ENCODE measurements at regions not wholly inside any gene's neighbourhood (a gene's known extent, or its start where the extent isn't known, plus 50 kb on each side); places are given as distances from the start of the nearest gene placed in this dataset.

DNA sequence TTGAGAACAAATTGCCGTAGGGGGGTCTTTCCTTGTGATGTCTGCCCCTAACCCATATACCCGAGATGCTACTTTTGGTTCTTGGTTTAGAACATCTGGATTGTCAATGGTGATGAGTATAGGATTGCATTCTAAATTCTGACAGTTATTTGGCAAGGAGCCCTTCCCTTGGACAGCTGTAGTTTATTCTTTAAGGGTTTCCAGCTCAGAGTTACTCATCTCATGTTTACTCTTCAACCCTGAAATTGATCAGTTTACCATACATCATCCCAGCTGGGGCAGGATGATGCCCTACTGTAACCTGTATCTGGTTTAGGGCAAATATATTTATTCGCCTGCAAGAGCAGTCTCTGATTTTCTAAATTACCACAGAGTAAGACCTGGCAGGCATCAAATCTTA is 85.7 kb upstream of the XCR1 start:
- no peak for DNase-seq

DNA sequence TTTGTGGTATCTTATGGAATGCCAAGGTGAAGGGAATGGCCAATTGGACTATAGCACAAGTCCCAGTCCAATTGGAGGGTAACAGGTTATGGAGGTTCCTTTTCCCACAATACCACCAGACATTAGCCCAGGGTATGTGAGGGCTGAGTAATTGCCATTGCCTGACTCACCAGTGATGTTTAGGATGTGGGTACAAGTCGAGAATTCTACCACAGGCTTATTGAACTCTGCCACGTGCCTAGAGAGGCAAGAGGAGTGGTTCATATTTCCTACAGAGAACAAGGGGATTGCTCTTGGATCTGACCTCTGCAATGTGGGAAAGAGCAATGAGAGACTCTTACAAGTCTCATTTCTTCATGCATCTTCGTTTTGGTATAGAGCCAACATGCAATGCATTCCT is 85.0 kb upstream of the XCR1 start:
- no peak for DNase-seq

DNA sequence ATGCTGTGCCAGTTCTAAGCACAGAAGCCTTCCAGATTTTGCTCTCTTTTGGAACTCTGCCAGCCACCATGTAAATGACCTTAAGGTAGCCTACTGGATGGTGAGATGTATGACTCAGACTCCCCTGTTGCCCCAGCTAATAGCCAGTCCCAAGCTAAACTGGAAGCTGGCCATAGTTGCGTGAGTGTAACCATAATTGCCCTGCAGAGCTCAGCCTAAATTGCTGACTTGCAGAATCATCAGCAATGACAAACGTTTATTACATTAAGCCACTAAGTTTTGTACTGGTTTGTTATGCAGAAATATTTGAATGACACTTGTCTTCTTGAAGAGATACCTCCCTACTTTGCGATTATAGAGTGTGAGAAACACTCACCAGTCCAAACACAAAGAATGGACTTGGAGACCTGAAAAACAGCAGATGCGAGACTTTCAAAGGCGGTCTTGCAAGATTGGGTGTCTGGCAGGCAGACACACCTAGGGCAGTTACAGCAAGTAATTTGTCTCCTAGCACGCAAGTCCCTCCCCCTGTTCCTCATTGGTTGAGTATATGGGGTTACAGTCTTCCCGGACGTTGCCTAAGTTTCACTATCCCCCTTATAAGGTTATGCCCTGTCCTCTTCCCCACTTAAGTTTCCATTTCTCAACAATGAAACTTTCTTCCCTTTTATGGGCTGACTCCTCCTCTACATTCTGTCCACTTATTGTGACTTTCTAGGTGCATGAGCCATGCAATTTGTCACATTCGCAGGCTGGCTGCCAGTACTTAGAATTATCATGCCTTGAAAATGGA is 83.6 kb upstream of the XCR1 start:
- no peak for DNase-seq

DNA sequence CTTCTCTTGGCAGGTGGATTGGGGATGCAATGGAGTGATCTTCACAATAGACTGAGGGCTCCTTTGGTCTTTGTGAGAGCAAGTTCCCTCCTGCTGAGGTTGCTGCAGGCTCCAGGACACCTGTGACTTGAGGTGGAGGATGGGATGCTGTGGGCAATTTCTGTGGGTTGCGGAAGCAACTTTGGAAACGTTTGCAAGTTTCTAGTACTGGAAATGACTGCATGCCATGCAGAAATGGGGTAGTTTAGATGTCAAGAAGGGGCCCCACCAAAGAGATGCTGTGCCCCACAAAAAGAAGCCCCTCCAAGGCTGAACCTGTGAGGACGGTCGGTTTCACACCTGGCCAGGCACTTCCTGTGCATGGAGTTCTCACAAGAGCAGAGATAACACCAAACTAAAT is 80.4 kb upstream of the XCR1 start:
- DNase-seq, result no peak

DNA sequence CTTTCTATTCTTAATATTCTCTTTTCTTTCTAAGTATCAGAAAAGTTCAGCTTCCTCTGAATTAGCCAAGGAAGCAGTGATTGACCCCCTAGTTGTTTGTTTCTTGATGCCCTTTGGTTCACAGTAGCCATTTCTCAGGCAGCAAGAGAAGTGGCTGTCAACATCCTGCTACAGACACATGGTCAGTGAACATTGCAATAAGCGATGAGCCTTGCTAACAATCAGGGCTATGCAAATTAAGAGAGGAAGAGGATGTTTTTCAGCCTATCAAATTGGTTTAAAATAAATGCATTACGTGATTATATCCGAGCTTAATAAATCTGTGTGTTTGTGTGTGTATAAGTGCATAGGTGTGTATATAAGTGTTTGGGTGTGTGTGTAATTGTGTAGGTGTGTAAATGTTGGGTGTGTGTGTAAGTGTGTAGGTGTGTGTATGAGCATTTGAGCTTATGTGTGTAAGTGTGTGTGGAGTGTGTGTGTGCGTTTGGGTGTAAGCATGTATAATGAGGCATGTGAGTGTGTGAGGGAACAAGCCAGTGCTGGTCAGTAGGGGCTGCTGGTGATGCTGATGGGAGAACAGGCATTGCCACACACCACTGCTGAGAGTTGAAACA is 78.1 kb upstream of the XCR1 start:
- DNase-seq, result no peak

DNA sequence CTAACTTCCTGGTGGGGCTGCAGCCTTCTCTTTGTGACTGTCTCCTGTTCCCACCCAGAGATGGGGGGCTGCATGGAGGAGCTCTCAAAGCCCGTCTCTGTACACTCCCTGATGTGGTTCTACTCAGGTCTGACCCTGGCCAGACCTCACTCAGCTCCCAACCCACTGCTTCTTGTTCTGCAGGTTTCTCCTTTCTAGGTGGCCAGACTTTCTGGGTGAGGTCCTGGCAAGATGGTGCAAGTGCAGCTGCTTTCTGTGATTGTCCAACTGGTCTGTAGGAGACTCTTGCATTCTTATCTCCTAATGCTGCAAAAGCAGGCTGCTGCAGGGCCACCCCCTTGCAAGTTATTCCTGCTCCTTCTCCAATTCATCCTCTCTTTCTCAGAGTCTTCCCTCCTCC is 77.4 kb upstream of the XCR1 start:
- DNase-seq, result no peak

DNA sequence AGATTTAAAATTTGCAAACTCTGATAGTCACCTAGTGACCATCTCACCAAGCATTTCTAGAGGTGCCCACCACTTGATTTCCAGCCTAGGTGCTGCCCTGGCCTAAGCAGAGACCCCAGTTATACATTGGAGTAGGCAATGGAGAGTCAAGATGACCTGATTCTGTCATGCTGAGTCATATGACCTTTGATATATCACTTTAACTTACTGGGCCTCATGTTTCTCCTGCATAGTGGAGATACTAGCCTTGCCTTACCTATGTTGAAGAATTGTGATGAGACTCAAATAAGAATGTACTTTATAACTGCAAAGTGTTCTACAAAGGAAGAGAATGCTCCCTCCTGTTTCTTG is 75.5 kb upstream of the XCR1 start:
- DNase-seq, result no peak

DNA sequence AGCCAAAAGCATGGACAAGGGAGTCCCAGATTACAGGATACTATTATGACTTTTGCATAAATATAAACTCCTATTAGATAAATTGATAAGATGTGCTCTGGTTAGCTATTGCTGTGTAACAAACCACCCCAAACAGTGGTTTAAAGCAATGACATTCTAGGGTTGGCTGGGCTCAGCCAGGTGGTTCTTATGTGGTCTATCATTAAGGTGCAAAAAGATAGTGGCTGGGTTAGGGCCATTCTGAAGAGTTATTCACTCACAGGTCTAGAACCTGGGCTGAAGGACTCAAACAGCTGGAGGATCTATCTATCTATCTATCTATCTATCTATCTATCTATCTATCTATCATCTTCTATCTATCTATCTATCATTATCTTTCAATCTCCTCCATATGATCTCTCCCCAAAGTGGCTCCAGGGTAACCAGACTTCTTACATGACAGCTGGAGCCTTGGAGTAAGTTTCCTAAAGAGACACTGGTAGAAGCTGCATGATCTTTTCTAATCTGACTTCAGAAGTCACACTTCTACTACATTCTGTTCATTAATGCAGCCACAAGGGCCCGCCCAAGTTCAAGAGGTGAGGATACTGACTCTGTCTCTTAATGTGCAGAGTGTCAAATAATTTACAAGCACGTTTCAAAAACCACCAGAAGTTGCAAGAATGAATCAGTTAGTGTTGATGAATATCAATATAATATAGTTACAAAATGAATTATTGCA is 74.9 kb upstream of the XCR1 start:
- no peak for DNase-seq

DNA sequence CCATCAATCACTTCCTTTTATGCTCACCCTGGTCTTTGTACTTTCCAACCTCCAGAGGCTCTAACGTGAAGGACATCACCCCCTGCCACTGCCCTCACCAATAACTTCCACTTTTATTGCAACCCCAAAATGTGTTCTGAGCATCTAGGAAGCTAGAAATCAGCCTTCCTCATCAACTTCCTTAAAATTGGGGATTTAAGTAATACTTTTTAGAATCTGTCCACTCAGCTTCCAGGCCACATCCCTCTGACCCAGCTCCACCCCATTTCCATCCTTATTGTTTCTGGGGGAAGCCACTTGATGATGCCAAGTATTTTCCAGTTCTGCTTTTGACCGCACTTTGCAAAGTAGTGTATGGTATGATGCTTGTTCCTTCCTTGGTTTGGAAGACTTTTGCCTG is 73.5 kb upstream of the XCR1 start:
- no peak for DNase-seq

DNA sequence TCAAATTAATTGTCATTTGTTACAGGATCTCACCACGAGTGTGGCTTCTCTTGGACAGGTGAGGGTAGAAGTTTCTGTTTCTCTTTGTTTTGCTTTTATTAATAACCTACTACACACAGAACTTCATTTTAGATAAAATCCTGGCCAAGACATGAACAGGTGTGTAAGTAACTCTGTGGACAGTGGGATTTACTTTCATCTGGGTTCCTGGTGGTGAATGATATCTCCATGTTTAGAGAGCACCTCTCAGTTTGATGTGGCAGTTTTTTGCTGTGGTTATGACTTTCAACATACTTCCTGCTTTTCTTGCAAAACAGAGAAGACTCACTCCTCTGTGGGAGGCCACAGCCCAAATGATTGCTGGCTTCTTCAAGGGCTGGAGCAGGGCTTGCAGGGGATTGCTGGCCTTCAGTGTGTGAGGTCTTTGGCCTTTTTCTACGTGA is 71.1 kb upstream of the XCR1 start:
- no peak for DNase-seq

DNA sequence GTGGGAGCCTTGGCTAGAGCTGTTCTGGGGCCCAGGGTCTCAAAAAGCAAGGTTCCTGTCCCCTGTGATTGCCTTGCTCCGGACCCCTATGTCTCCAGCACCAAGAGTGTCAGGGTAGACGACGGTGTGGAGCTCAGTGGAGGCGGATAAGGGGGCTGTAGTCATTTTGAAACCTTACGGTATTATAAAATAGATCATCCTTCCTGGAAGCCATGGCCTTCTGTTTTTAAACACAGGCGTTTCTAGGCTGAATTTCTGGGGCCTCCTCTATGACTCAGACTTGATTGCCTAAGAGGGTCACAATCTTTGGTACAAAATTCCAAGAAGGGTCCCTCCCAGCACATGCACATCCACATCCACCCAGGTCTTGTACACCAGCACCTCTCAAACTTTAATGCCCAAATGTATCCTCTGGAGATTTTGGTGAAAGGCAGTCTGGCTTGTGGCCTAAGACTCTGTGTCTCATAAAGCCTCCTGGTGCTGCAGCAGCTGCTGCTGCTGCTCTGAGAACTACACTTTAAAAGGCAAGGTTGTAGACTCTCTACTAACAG is 70.5 kb upstream of the XCR1 start:
- DNase-seq, result no peak

DNA sequence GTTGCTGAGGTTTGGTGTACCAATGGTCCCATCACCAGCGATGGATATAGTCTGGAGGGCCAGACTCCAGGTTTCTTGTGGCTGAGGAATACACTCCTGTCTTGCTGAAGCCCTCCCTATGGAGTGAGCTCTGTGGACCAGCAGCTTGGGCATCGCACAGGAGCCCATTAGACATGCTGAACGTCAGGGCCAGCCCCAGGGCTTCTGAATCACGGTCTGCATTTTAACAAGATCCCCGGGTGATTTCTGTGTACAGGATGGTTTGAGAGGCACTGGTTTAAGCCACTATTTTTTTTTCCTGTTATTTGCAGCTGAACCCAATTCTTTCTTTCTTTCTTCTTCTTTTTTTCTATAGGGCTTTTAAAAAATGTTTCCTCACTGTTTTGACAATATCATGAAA is 69.5 kb upstream of the XCR1 start:
- no peak for DNase-seq

DNA sequence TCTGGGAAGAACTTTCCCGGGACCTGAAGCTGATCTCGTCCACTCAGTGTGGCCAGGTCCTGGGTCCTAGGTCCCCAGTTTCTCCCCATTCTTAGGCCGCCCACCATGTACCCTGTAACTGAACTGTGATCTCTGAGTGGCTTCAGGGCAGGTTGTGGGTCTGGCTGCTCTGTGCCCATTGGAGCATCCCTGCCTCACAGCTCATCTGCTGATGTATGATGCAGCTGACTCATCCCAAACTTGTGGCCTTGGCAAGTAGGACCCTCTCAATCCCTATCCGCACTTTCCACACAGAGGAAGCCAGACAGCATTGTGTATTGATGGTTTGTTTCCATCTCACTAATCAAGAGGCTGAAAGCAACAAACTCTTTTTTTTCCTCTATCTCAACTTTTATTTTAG is 69.1 kb upstream of the XCR1 start:
- DNase-seq, result no peak

DNA sequence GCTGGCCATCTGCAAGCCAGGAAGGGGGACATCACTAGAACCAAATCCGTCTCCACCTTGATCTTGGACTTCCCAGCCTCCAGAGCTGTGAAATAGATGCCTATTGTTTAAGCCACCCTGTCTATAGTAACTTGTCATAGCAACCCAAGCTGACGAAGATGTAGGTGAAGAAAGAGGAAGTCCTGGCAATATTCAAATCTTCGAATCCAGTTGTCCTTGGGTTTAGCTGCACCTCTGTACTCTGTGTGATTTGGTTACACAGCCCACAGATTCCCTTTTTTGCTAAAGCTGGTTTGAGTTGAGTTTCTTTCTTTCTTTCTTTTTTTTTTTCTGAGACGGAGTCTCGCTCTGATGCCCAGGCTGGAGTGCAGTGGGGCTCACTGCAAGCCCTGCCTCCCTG is 68.0 kb upstream of the XCR1 start:
- DNase-seq, result no peak

DNA sequence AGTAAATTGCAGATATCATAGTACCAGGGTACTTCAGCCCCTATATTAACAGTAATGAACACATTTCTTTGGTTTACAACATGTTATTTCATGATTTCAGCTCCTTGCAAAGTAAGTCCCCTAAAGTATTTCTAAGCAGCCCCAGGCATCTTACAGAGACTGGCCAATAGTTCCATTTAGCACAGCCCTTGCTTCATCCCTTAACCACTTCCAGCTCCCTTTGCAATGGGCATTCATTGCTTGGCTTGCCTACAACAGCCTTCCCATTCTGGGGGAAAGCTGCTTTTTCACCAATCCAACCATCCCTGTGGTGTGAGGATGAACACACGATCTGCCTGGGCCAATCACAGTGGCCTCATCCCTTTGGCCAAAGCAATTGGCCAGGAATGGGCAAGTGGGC is 67.2 kb upstream of the XCR1 start:
- DNase-seq, result no peak

DNA sequence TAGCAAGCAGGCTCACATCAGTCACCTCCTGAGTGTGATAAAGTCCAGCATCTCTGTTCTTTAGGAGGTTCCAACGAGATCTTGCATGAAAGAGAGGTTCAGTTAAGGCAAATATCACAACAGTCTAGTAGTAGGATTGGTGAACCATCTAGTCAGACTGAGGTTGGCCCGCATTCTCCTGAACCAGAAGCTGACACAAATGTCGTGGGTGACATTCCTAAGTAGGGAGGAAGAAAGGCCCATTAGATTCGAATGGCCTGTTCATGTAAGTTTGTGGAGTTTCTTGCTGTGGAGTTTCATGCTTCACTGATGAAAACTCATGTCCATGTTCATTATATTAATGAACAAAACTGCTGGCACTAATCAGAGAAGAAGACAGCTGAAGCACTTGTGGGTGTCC is 66.7 kb upstream of the XCR1 start:
- no peak for DNase-seq

DNA sequence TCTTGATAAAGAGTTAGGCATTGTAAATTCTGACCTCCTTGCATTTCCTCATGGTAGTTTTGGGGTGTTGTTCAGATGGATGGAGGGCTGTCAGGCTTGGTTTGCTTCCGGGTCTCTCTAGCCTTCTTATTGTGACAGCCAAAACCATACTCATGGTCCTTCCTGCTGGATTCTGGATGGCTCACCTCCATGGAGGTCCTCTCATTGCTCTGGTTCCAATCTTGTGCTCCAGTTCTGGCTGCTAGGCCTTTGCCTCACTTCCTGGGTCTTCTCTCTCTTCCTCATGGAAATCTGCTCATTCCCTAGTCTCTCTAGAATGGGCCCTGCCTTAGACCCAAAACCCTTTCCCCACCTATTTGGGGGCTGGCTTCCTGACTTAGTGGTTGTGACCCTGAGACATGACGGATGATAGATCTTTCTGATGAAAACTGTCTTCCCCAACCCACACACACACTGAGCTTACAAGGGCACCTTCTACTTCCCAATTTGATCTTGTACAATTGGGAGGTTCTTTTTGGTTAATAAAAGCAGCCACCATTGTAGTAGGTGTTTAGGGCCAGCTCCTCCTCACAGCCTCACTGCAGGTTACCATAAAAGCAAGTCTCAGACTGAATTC is 66.2 kb upstream of the XCR1 start:
- DNase-seq, result no peak

DNA sequence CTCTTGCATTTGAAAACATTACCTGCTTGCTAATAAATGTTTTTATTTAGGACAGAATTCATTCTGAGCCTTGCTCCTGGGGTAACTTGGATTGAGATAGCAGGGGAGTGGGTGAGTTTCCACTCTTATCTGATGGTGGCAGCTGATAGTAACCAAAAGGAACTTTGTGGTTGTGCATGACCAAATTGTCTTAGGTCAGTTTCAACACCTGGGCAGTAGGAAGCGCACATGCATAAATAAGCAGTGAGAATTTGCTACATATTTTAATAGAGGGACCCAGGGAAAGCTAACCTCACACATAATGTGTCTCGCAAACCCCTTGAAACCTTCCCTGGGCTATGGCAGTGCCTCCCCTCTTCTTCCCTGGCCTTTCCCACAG is 65.4 kb upstream of the XCR1 start:
- DNase-seq, result no peak

DNA sequence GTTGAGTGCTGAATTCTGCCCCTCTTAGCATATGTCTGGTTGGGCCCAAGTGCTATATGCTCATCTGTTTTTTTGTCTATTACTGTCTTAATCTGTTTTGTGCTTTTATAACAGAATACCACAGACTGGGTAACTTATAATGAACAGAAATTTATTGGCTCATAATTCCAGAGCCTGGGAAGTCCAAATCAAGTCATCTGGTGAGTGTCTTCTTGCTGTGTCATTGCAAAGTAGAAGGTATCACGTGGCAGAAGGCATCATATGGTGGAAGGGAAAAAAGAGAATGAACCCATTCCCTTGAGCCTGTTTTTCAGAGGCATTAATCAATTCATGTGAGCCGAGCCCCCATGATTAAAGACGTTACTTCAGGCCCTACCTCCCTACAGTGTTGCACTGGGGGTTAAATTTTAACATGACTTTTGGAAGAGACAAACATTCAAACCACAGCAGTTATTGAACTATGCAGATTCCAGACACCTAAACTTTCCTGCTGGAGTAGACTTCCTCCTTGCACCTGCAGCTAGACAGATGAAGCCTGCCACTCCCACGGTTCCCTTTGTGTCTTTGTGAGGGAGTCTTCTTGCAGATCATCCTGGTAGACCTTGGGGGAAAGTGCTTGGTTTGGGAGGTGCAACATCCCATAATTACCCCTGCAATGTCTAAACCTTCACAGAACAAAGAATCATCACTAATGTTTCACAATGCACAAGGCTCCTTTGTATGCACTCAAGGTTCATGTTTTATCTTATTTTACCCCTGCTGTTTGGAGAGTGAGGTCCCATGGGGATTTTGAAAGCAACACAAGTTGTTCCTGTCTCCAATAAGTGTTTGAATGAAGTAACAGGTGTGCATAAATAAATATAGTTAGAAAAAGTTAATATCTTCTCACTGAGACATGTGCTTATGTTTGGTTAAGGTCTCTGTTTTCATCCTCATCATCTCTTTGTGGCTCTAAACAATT is 64.7 kb upstream of the XCR1 start:
- no peak for DNase-seq

DNA sequence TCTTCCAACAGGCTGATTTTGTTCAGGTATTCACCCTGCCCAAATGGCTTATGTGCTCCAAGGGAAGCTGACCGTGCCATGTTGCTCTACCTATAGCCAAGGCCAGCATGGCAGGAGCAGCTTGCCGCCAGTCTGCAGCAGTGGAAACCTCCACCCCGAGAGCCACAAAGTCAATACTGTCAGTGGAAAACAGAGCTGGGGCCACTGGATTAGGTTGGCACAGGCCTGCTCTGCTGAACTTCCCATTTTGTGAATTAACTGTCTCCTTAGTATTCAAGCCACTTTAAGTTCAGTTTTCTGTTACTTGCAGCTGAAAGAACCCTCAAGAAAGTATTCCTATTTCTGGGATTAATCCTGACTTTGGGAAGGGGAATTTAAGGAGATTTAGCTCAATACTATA is 63.8 kb upstream of the XCR1 start:
- no peak for DNase-seq

DNA sequence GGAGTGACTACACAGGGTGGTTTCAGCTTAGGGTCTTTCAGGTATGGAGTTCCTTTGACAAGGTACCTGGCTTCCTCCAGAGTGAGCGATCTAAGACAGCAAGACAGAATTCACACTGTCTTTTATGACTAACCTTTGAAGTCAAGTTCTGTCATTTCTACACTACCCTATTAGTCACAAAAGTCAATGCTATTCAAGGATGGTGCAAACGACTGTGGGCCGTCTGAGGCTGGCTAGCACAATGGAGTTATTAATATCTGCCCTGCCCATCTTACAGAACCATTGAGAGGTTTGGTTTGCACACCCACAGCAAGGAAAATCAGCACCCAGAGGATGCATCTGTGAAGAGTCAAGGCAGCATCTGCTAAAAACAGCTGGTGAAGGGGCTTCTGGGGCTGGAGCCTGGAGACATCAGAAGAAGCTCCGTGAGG is 62.9 kb upstream of the XCR1 start:
- DNase-seq, result no peak

Data from T-helper 9 cell (primary cell).